Stimulated activated CD8-positive, alpha-beta memory T cell treated with anti-CD3 and anti-CD28 coated beads, Interleukin-7, amount 100 ng/mL, for 4 hours (primary cell): ENCODE measurements at regions not wholly inside any gene's neighbourhood (a gene's known extent, or its start where the extent isn't known, plus 50 kb on each side); places are given as distances from the start of the nearest gene placed in this dataset.
"Not testable (repeated sequence)": the region's sequence is repeated elsewhere in the genome, so short reads cannot be mapped to it uniquely, and the experiment has no call there.

ENCODE experiments used
- DNase-seq, 2 donors: peaks; one replicate each; pipeline ENCODE4 v3.0.0-alpha.2; 2020; ENCODE audit warnings: low read depth in 2 of 2

- not testable (repeated sequence) for DNase-seq
These were observed 477.3 kb upstream of the NUDT12 start for GRCh38 chr5:104039871-104040270.

GRCh38 chr5:104037136-104037535 is 474.5 kb upstream of the NUDT12 start:
- DNase-seq, result not testable (repeated sequence)

- not testable (repeated sequence) for DNase-seq
These were observed 470.6 kb upstream of the NUDT12 start for GRCh38 chr5:104033186-104033585.

- DNase-seq, result no peak
These were observed 461.9 kb upstream of the NUDT12 start for GRCh38 chr5:104024538-104024937.

GRCh38 chr5:104023739-104024138 is 461.1 kb upstream of the NUDT12 start:
- no peak for DNase-seq

- DNase-seq, result no peak
These were observed 457.4 kb upstream of the NUDT12 start for GRCh38 chr5:104019956-104020355.

GRCh38 chr5:104018299-104018698 is 455.7 kb upstream of the NUDT12 start:
- DNase-seq, result no peak

- no peak for DNase-seq
These were observed 454.1 kb upstream of the NUDT12 start for GRCh38 chr5:104016646-104017045.

GRCh38 chr5:104015765-104016164 is 453.2 kb upstream of the NUDT12 start:
- no peak for DNase-seq

- DNase-seq, result not testable (repeated sequence)
These were observed 440.2 kb upstream of the NUDT12 start for GRCh38 chr5:104002783-104003182.

- DNase-seq, result no peak
These were observed 438.5 kb upstream of the NUDT12 start for GRCh38 chr5:104001136-104001535.

GRCh38 chr5:103993031-103993430 is 430.4 kb upstream of the NUDT12 start:
- no peak for DNase-seq

- DNase-seq, result no peak
These were observed 427.5 kb upstream of the NUDT12 start for GRCh38 chr5:103990064-103990463.

- no peak for DNase-seq
These were observed 419.0 kb upstream of the NUDT12 start for GRCh38 chr5:103981592-103981991.

- no peak for DNase-seq
These were observed 411.1 kb upstream of the NUDT12 start for GRCh38 chr5:103973669-103974068.

GRCh38 chr5:103966295-103966694 is 403.7 kb upstream of the NUDT12 start:
- DNase-seq, result not testable (repeated sequence)

- DNase-seq, result no peak
These were observed 399.4 kb upstream of the NUDT12 start for GRCh38 chr5:103962023-103962422.

GRCh38 chr5:103953601-103954382 is 391.2 kb upstream of the NUDT12 start:
- DNase-seq, result no peak

GRCh38 chr5:103951776-103952175 is 389.2 kb upstream of the NUDT12 start:
- no peak for DNase-seq

GRCh38 chr5:103943230-103943629 is 380.6 kb upstream of the NUDT12 start:
- DNase-seq, result no peak

- no peak for DNase-seq
These were observed 380.1 kb upstream of the NUDT12 start for GRCh38 chr5:103942587-103943186.

- DNase-seq, result no peak
These were observed 379.0 kb upstream of the NUDT12 start for GRCh38 chr5:103941596-103941995.

- DNase-seq, result no peak
These were observed 375.6 kb upstream of the NUDT12 start for GRCh38 chr5:103938146-103938695.
